HUDEP-2 (cell line): ENCODE measurements at regions not wholly inside any gene's neighbourhood (a gene's known extent, or its start where the extent isn't known, plus 50 kb on each side); places are given as distances from the start of the nearest gene placed in this dataset.
"Not testable (repeated sequence)": the region's sequence is repeated elsewhere in the genome, so short reads cannot be mapped to it uniquely, and the experiment has no call there.

ENCODE experiments used
- DNase-seq, 76 experiments: peaks; one replicate each; lab custom pipeline; 2025; ENCODE audit not compliant: unreplicated experiment in 76 of 76; lab: John Stamatoyannopoulos, UW

- DNase-seq, result no peak
Measured at GRCh38 chr9:13461414-13461991, 182.0 kb upstream of the MPDZ start.

DNA sequence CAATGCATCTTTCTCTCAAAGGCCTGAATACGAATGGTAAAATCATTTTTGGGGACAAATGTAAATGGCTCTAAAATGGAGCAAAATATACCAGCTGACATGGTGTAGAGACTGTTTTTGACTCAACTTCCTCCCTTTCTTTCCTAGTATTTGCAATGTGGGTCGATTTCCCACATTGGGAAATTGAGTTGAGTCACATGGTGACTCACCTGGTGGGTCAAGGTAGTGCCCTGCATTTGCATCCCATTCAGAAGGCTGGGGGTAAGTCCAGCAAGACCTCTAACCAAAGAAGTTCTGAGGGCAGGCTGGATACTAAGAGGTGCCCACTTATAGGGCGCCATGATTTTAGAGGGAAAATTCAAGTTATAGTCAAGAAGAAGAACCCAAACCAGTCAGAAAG lies 179.6 kb upstream of the MPDZ start:
- no peak for DNase-seq

- no peak for DNase-seq
Measured at GRCh38 chr9:13457795-13458194, 178.3 kb upstream of the MPDZ start.

- no peak for DNase-seq
Measured at GRCh38 chr9:13450723-13451122, 171.2 kb upstream of the MPDZ start.

- DNase-seq, result no peak
Measured at GRCh38 chr9:13448482-13448881, 169.0 kb upstream of the MPDZ start.

DNA sequence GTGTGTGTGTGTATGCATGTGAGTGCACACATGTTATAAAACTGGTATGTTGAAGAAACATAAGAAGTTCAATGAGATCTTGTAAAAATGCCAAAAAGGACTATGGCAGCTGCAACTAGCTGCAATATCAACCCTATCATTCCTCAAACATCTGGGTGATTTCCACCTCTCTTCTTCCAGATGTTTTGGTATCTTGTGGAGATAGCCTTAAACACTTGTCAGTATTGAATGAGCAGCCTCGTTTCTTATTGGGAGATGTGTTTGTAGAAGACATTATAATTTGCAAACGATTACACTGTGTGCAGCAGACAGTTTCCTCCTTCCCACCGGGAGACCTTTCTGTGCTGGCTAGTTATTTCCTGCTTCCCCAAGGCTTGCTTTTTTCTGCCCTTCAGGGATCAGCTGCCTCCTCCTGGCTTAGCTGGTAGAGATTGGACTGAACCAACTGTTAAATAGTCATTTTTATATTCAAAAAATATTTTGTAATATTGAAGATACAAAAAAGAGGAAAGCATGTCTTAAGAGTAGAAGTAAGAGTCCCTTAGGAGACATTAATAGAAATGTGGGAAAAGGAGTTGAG lies 168.4 kb upstream of the MPDZ start:
- DNase-seq, result peak in 26 of 76 experiments; percentile 1 to 78 (median 17)

GRCh38 chr9:13446938-13447842 lies 167.7 kb upstream of the MPDZ start:
- no peak for DNase-seq

- no peak for DNase-seq
Measured at GRCh38 chr9:13446286-13446937, 166.9 kb upstream of the MPDZ start.

GRCh38 chr9:13445103-13445500 lies 165.6 kb upstream of the MPDZ start:
- no peak for DNase-seq

DNA sequence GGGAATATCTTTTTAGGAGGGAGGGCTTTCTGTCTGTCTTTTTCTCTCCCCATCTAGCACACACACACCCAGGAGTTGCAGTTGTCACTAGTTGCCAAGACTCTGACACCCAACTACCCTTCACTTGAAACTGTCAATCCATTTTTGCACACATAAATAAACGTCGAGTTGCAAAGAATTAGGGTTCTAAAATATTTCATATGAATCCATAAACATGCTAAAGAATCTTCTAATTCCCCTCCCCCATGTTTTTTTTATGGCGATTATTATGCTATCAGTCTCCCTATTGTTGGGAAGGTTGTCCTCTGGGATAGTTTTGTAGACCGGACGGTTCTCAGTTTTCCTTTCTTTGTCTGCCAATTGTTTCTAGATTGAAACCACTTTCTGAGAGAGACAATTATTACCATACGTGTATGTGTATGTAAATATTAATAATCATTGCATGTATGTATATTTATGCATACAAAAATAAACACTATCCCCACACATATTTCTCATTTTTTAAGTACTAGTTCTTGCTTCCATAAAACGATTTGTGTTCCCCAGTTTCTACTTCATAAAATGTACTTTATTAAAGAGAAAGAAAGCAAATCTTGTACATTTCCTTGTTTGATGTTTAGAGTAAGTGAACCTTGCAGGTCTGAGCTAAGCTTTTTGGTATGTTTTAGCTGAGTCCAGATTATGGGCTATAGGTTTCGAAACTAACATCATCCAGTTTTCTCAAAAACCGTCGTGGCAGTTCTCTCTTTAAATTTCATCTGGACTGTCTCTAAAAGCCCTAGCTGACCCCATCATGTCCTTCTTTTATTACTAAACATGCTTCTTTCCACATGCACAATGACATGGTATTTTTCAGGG lies 165.0 kb upstream of the MPDZ start:
- no peak for DNase-seq

- DNase-seq, result no peak
Measured at GRCh38 chr9:13443346-13444244, 164.1 kb upstream of the MPDZ start.

DNA sequence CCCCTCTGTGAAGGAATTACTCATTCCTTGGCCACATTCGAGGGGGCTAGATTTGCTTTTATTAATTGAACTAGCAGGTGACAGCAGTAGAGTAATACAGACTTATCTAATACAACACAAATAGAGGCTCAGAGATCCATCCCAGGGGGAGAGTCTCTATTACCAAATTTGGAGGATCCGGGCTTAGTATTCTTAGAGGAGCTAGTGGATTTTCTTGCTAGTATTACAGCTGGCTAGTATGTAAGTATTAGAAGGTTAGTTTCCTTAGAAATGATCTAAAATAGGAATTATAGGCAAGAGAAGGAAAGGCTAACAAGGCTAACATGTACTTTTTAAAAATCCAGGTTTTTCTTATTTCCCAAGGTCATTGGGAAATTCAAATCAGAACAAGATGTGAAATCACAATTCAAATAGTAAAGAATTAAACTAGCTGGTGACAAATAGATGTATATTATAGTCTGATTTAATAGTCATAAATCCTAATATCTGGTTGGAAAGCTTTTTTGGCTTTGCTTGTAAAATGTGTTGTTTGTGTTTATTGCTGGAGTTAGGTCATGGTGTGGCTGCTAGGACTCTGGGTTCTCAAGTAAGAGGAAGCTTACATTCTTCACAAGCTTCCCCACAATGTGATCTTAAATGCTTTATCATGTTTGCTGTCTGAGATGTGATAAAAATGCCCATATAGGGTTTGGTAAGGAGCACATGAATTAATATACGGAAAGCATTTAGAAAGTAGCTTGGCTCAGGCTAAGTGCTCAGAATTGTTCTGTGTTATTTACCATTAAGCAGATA lies 160.4 kb upstream of the MPDZ start:
- no peak for DNase-seq

GRCh38 chr9:13437866-13438265 lies 158.4 kb upstream of the MPDZ start:
- no peak for DNase-seq

DNA sequence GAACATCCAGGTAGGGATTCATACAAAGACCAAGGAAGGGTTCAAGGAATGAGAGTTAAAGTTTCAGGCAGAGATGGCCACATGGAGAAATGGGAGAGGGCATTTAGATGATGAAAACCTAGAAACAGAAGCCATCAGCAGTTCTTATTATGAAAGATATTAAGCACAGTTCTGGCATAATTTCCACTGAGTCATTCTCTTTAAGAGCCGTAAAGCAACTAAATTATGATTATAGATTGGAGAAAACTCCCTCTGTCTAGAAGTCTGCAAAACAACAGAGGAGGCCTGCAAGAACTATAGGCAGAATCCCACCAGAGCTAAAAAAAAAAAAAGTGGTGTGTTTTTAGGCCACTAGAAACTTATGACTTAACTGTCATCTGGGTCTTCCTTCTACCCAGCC lies 157.1 kb upstream of the MPDZ start:
- no peak for DNase-seq

DNA sequence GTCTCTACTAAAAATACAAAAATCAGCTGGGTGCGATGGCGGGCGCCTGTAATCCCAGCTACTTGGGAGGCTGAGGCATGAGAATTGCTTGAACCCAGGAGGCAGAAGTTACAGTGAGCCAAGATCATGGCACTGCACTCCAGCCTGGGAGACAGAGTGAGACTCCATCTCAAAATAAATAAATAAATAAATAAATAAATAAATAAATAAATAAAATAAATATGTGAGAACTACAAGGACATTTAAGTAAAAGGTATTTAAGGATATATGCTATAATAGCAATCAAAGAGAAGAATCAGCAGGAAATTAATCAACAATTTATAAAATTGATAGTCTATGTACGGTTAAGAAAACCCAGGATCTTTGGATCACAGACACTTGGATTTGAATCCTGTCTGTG lies 154.0 kb upstream of the MPDZ start:
- DNase-seq, result not testable (repeated sequence)

- DNase-seq, result no peak
Measured at GRCh38 chr9:13432904-13433303, 153.4 kb upstream of the MPDZ start.

- DNase-seq, result no peak
Measured at GRCh38 chr9:13431692-13432091, 152.2 kb upstream of the MPDZ start.

DNA sequence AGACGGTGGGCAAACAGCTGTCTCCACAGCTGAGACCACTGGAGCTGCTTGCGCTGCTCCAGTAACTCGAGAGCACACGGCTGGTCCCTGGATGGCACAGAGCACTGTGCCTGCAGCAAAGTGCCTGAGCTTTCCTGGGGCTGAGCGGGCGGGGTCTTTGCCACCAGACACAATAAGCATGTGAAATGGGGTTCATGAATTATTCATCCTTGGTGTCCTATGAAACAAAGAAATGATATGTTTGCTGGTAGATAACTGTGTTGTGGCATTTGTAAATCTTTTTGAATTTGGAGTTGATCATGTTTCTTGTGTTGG lies 151.7 kb upstream of the MPDZ start:
- DNase-seq, result no peak
